HG02759 (cell line): ENCODE measurements at regions not wholly inside any gene's neighbourhood (a gene's known extent, or its start where the extent isn't known, plus 50 kb on each side); places are given as distances from the start of the nearest gene placed in this dataset.

Source experiments
- ATAC-seq: cut with Tn5 transposase; IDR thresholded peaks from one replicate; pipeline ENCODE4 v1.9.1; 2021; ENCODE audit warnings: mild to moderate bottlenecking, moderate library complexity; ENCODE audit not compliant: unreplicated experiment

DNA sequence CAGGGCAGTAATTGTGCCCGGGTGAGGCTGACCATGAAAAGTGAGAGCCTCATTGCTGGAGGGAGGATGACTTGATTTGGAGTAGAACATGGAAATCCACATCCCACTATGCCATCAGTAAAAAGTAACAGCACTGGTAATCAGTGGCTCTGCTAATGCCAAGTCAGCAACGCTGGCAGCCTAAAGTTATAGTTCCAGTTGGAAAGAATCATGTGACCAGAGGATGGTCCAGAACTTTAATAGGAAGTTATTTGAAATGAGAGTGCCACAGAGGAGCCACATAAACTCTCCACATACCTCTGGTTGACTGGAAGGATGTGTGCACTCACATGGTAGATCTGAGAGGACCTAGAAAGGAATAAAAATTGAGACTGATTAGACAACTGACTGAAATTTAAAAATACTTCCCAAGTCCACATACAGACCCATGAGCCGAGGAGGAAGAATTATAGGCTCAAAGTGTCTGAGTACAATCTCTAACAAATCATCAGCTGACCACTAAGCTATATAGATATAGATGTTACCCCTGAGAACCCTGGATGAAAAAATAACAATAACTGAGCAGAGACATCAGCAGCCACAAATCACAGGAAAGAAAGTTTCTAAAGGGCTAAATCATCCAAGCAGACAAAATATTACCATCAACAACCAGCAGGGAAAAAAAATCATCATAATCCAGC, 346.8 kb downstream of the STK39 start:
- ATAC-seq = no peak

DNA sequence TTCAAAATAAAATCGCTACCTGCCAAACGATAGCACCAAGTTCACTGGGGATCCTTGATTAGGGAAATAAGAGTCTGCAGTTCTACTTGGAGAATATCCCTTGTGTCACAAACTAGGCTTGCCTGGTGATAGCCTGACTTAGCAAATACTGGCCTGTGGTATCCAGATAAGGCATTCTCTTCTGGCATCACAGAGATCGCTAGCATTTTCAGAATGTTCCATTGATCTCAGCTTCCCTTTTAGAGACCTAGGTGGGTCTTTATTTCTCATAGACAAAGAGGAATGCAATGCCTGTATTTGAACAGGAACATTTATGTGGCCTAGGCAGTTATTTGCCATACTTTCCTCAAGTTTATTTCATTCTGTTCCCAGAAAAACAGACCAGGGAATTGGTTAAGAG, 349.1 kb downstream of the STK39 start:
- no peak for ATAC-seq

DNA sequence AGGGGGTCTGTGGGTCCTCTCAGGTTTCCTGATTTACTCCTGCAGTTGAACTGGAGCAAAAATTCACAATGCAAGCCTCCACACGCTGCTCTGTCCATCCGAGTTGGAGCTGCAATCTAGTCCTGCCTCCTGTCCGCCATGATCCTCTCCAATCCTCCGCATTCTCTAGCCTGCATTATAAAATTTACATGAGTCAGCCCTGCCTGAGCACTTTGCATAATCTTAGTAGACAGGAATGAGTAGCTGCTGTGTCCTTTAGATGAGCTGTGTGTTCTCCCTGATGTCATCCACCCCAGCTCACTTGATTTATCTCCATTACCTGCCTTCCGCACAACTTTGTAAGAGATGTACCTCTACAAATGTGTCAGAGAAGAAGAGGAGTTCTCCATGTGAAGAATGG, 355.6 kb downstream of the STK39 start:
- ATAC-seq = no peak

DNA sequence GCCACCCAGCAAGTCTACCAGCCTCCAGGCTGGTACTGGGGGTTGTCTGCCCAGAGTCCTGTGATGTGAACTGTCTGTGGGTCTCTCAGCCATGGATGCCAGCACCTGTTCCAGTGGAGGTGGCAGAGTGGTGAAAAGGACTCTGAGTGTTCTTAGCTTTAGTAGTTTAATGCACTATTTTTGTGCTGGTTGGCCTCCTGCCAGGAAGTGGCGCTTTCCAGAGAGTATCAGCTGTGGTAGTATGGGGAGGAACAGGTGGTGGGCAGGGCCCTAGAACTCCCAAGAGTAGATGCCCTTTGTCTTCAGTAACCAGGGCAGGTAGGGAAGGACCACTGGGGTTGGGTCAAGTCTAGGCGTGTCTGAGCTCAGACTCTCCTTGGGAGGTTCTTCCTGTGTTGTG, 356.7 kb downstream of the STK39 start:
- ATAC-seq = no peak

DNA sequence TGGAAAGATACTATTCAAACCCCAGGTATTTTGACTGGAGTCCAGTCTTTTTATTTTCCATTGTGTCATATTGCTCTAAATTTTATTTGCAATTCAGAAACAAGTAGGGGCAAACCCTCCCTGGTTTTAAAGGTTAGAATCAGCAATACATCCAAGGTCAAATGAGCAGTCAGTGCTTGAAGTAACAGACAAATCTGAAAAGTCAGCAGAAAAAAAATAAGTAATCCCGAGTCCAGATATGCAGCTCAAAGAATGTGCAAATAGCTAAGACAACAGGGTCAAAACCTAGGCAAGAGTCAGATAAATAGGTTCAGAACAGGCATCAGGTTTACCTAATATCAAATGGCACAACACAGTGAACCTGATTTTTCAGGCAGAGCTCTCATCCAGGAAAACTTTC, 367.0 kb downstream of the STK39 start:
- no peak for ATAC-seq

DNA sequence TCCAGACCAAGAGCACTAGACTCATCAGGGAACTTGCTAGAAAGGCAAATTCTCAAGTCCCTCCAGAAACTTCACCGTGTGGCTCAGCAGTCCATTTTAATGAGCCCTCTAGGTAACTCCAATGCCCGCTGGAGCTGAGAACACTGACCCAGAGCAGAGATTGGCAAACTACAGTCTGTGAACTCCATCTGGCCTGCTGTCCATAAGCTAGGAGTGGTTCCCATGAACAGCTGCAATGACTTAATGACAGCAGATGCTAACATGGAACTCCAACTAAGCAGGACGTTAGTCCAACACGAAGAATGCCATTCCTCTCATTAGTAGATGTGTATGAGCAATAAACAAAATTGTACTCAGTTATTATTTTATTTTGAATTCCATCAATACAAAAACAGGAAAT, 371.9 kb downstream of the STK39 start:
- ATAC-seq = no peak

DNA sequence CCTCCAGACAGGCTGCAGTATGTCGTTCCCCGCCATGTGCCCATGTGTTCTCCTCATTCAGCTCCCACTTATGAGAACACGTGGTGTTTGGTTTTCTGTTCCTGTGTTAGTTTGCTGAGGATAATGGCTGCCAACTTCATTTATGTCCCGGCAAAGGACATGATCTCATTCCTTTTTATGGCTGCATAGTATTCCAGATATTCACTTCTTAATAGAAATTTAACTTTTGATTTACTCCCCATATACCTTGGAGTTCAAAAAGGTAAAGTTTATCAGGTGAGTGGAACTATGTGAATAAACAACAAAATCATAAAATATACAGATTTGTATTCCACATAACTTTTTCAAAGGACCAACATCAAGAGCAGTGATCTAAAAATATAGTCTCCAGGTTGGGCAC, 372.6 kb downstream of the STK39 start:
- no peak for ATAC-seq

DNA sequence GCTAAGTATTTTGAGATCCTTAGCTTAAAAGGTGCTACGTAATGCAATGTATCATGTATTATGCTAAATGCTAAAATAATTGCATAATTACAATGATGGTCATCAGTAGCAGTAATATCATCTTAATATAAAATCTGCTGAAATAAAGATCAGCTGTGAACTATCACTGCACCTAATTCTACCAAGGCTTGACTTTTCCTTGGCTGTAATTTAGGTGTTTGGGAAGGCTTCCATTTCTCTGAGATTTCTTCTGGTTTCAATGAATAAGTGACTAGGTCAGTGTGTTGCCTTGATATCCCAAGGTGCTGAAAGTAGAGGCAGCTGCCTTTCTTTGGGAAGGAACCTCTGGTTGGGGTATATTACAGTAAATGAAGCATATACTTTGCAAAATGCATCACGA, 376.1 kb downstream of the STK39 start:
- ATAC-seq = no peak

DNA sequence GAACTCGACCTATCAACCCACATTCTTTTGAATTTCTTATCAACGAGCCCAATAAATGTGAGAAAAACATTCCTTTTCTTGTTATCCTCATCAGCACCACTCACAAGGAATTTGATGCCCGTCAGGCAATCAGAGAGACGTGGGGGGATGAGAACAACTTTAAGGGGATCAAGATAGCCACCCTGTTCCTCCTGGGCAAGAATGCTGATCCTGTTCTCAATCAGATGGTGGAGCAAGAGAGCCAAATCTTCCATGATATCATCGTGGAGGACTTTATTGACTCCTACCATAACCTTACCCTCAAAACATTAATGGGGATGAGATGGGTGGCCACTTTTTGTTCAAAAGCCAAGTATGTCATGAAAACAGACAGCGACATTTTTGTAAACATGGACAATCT, 378.2 kb downstream of the STK39 start:
- ATAC-seq = no peak

DNA sequence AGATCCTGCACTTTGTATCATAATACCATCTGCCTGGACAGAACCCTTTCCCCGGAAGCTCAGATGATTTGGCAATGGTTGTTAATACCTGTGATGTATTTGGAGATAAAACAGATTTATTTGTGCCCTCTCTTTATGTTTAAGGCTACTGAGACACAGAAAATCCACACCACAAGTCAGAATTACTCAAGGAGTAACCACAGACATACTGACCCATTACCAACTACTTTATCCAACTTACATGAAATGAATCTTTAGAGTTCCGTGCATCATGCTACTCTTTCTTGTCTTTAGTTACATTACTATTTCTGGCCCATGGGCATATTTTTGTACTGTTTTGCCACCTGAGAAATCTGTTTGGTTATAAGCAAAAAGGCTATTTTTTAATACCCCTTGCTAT, 384.0 kb downstream of the STK39 start:
- peak; percentile 26 for ATAC-seq

DNA sequence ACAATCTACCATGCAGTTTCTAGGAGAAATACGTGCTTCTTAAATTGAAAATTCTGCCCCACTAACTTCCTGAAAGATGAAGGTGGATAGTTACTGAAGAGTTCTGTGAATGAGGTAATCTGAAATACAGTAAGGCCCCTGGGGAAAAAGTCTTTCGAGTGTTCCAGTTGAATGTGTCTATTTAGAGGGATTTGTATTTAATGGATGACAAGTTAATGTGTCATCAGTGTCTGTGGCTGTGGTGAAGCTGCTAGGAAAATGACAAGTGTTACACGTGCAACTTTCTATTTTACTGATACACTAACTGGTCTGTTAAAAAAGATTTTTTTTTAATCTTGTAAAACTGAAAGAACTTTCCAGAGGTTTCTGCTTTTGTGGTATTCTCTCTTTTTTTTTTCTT, 384.6 kb downstream of the STK39 start:
- ATAC-seq = peak; percentile 71

DNA sequence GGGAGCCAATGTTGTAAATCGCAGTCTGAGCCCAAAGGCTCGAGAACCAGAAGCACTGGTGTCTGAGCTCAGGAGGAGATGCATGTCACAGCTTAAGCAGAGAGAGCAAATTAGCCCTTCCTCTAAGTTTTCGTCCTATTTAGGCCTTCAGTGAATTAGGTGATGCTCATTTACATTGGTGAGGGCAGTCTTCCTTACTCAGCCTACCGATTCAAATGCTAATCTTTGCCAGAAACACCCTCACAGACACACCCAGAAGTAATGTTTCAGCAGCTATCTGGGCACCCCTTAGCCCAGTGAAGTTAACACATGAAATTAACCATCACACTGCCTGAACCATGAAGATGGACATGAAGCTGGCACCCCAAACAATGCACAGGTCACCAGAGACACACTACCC, 385.1 kb downstream of the STK39 start:
- peak; percentile 14 for ATAC-seq

DNA sequence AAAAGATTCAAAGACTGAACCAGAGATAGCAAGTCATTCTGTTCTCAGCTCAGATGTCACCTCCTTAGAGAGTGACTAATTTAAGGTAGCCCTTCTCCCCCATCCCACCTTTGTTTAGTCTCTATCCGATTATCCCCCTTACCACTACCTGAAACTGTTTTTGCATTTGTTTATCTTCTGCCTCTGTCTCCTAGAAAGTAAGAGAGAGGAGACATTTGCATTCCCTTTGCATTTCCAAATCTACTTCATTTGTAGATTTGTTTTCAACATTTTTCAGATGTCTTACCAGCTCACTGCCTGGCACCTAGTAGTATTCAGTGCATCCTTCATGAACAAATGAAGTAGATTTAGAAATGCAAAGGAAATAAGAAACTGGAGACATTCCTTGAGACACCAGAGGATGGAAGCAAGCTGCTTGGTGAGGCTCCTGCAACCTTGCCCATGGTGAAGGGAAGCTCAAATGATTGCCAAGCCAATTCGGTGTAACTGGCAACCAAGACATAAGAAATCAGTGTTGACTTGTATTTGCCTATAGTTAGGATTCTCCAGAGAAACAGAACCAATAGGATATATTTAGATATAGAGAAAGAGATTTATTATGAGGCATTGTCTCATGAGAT, 385.7 kb downstream of the STK39 start:
- ATAC-seq = no peak

DNA sequence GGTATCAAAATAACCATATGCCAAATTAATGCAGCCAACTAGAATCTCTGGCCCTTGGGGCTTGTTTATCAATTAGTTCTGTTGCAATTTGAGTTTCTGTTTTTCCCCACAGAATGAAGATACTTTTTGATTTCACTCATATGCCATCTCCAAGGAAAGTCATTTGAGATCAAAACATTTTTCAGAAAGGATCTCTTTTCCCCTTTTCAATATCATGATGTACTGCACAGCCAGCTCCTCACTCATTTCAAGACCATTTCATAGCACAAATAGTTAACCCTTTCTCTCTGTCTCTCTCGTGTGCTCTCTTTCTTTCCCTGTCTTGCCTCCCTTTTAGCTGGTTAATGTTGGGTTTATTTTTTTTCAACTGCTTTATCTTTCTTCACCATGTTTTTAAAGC, 387.3 kb downstream of the STK39 start:
- no peak for ATAC-seq

DNA sequence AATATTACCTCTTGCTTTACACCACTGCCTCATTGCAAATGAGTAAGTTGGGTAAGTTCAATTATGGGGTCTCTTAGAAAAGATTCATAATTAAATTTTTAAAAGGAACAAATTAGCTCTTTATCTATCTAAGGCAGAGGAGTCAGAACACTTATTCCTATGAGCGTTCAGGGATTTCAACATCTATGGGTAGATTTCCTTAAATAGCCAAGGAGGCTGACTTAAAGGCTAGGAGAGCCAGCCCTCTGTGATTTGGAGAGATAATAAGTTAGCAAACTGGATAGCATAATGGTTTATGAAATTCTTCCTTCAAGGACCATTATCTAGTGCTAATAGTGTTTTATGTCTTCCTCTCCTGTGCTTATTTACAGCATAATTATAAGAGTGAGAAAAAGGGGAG, 387.7 kb downstream of the STK39 start:
- no peak for ATAC-seq

DNA sequence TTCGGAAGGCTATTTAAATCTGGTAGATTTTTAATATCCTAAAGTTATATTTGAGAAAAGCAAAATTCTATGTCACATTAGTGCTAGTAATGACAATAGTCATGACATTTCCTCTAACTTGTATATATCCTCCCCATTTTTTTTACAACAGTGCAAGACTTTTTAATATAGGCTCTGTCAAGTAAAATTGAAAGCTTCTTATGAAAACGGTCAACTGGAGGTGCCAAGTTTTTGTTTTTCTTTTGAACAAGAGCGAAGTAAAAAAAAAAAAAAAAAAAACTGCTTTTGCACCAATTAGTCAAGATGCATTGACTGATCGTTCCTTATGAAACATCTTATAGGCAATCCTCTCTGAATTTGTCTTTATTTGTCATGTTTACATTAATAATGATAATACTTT, 389.3 kb downstream of the STK39 start:
- ATAC-seq = no peak

DNA sequence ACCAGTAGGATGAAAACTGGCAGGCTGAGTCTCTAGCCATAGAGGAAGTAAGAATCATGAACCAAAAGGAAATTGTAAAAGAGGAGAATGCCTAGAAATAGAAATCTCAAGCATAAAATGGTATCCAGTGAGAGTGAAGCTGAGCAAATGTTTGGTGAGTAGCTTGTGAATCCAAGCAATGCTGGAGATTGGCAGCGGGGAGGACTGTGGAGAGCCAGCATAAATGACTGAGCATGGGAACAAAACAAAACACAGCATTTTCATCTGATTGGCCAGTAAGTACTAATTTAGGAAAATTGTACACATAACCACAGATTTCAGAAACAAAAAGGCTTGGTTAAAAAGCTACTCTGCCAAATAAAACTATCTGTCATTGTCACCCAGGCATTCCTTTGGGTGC, 390.0 kb downstream of the STK39 start:
- ATAC-seq = no peak

DNA sequence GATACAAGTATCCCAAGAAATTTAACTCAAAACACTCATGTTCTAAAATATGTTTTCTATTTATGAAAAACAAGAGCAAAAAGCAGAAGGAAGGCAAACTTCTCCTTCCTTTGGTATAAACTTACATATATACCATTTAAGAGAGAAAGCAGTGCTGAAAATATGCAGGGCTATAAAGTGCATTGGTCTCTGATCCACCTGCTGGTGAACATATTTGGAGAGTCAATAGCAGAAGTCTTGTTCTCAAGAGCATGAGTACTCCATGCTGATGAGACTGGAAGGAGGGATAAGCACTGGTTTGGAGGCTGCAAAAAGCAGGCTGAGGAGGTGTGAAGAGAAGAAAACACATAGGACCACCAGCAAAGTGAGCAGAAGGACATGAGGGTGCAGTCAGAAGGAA, 391.2 kb downstream of the STK39 start:
- ATAC-seq = no peak

DNA sequence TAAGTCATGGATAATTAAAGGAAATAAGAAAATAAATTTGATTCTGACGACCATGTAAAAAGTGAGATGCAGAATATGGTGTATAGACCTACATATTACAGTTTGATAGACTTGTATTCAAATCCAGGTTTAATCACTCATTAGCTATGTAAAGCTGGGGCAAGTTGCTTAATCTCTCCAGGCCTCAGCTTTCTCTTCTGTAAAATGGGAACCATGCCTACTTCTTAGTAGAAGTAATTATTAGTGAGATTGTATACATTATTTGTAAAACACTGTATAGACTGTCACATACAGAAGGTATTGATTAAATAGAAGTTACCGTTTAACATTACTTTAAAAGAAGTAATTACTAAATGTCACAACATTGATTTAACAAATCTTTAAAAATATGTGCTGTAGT, 392.2 kb downstream of the STK39 start:
- ATAC-seq = no peak

DNA sequence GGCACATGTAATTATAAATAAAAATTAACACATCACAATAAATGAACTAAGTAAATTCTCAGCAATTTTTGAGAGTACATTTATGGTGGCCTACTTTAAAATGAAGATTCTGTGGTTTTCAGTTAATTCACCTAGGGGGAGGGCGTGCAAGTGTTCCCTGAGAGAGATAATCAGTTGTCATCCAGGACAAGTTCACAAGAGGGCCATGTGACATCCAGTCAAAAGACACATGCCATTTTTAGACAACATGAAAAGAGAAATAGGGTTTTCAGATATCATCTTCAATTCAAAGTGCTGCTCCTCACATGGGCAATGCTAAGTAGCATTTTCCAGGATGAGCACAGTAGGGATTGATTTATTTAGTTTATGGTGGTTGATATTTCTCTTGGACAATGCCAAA, 393.7 kb downstream of the STK39 start:
- no peak for ATAC-seq

DNA sequence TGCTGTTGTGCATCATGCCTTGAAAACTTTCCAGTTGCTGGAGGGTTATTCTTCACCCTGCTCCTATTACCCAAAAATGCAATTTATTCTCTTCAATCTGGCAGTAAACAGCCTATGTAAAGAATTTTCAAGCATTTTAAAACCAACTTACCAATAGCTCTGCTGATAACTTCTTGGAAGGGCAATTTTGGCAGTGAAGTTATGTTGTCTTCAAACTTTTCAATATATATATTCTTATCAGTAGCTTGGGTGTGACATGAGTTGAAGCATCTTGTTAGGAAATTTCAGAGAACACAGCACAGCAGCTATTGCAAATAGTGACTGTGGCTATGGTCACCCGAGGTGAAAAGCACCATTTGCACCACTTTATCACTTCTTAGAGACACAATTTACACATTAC, 395.5 kb downstream of the STK39 start:
- ATAC-seq = no peak

DNA sequence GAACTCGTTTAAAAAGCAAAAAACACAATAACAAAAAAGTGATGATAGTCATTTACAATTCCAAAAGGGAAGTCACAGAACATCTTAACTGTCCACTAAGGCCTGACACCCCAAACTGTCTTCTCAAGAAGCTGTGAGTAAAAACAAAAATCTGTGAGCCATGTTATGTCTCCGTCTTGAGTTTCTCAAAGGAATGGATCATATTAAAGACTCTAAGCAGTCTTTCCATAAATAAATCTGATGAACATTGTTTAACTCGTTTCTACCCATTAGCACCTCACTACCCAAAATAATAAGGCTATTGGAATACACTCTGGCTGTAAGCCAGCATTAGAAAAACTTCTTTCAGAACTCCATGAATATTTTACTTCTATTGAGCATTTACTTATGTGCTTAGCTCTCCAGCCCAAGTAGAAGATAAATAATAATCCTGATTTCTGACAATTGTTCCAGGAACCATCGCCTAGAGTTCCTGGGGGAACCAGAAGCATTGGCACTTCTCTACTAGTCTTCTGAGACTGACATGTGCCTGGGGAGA, 396.0 kb downstream of the STK39 start:
- ATAC-seq = no peak
